ENCODE measurements at regions not wholly inside any gene's neighbourhood (a gene's known extent, or its start where the extent isn't known, plus 50 kb on each side); places are given as distances from the start of the nearest gene placed in this dataset.

- TF ChIP-seq POLR2AphosphoS5 (IDR thresholded peaks at IDR 0.05) (no peak), EP300 (IDR thresholded peaks at IDR 0.05) (no peak)
Measured at GRCh38 chr14:101445278-101445677, 116.0 kb upstream of the DIO3 start.
